GM06990 (cell line): ENCODE measurements at regions not wholly inside any gene's neighbourhood (a gene's known extent, or its start where the extent isn't known, plus 50 kb on each side); places are given as distances from the start of the nearest gene placed in this dataset.

ENCODE experiments used
- DNase-seq: peaks from one replicate; pipeline ENCODE4 v3.0.0-alpha.2; 2011; ENCODE audit not compliant: insufficient read length; ENCODE audit errors: extremely low read depth
- H3K27me3 ChIP-seq: replicated peaks from 2 replicates; pipeline ENCODE4 v1.6.0; 2011; ENCODE audit warnings: low read length; ENCODE audit not compliant: control insufficient read depth, insufficient read depth
- H3K36me3 ChIP-seq: 2 replicates; pipeline ENCODE4 v1.5.1; 2011; ENCODE audit warnings: low read length; ENCODE audit not compliant: control insufficient read depth, insufficient read depth
- H3K4me3 ChIP-seq: replicated peaks from 2 replicates; pipeline ENCODE4 v1.5.1; 2011; ENCODE audit warnings: low read depth, mild to moderate bottlenecking, control low read depth, low read length
- CTCF ChIP-seq: IDR thresholded peaks from 2 replicates; pipeline ENCODE4 v1.5.1; 2011; ENCODE audit warnings: low read length, control low read depth, mild to moderate bottlenecking, inconsistent platforms; ENCODE audit not compliant: insufficient read depth, poor library complexity, severe bottlenecking

DNA sequence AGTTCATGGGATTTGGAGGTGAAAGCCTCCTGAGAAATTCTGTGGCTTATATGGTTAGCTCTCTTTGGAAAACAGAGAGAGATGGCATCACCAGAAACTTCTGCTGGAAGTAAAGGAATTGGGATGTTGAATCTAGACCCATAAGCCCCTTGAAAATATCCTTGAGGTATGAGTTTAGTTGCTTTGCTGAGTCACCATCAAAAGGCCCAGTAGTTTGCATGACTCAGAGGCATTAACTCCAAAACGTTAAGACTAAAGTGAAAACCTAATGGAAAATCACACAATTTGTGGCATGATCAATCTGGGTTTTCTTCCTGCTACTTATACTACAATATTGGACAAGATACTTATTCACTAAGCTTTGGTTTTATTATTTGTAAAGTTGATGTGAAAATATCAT lies 349.2 kb upstream of the SALL1 start:
- no peak for TF ChIP-seq CTCF
- H3K27me3 ChIP-seq = no peaks in the 10 kb centered on the region

DNA sequence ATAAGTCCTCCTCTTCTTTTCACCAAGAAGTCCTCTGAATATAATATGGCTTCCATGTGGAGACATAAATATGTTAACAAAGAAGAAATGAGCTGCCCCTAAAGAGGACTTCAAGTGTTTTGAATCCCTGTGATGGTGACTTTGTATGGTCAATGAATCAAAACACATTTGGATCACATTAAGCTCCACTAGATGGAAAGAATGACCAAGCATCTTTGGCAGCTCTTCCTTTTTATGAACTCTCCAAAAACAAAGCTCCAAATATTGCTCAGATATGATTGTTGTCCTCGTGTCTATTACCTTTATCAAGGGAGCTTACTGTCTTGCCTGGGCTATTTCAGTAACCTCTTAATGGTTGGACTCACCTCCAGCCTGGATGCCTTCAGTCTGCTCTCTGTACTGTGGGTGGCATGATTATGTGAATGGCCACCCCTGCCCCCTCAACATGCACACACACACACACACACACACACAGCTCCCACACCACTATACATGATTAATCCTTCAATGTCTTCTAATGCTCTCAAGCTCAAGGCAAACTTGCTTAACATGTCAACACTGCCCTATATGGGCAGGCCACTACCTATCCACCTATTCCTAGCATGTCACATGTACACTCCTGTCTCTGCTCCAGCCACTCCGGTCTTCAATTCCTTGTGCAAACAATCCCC lies 346.6 kb upstream of the SALL1 start:
- Histone ChIP-seq H3K27me3 (no peaks in the 10 kb centered on the region), H3K36me3 (no peaks in the 10 kb centered on the region), H3K4me3 (no peak overlapping the region)
- DNase-seq = no peak
- no peak for TF ChIP-seq CTCF

More for the DNA sequence above, 349.2 kb upstream of the SALL1 start:
- Histone ChIP-seq H3K36me3 (no peaks in the 10 kb centered on the region), H3K4me3 (no peak overlapping the region)
- no peak for DNase-seq

DNA sequence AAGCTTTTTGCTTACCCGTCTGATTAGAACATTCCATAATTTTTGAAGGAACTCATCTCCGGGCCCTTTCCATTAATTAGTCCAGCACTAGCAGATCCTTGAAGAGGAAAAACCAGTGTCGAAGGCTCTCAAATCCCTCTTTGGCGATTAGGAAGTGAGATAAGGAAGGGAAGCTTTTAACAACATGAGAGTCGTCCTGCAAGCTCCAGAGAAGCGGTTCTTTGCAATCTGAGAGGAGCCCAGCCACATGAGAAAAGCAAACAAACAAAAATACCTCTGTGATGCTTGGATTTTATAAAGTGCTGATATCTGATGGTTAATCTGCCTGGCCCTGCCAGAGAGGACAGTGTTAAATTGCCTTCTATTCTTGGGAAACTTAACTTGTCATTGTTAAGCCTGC lies 339.8 kb upstream of the SALL1 start:
- Histone ChIP-seq H3K36me3 (no peaks in the 10 kb centered on the region), H3K27me3 (no peaks in the 10 kb centered on the region), H3K4me3 (no peak overlapping the region)
- no peak for DNase-seq
- TF ChIP-seq CTCF = no peak

- H3K4me3 ChIP-seq = no peak overlapping the region
- H3K27me3 ChIP-seq = no peaks in the 10 kb centered on the region
- no peak for DNase-seq
- no peaks in the 10 kb centered on the region for H3K36me3 ChIP-seq
- no peak for TF ChIP-seq CTCF
These were observed 336.8 kb upstream of the SALL1 start for GRCh38 chr16:51487880-51488279.

DNA sequence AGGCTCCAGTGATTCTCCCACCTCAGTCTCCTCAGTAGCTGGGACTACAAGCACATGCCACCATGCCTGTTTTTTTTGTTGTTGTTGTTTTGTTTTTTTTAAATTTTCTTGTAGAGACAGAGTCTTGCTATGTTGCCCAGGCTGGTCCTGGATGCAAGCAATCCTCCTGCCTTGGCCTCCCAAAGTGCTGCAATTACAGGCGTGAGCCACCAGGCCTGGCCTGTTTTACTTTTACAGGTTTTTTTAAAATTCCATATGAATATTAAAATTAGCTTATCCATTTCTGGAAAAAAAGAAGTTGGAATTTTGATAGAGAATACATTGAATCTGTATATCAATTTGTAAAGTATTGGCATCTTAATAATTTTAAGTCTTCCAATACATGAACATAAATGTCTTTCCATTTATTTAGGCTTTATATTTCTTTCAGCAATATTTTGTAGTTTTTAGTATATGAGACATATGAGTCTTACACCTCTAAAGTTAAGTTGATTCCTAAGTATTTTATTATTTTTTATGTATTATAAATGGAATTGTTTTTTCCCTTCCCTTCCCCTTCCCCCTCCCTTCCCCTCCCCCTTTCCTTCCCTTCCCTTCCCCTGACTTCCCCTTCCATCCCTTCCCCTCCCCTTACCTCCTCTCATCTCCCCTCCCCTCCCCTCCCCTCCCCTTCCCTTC lies 323.5 kb upstream of the SALL1 start:
- no peak for DNase-seq
- no peak for TF ChIP-seq CTCF
- H3K4me3 ChIP-seq = no peak overlapping the region
- no peaks in the 10 kb centered on the region for H3K27me3 ChIP-seq
- no peaks in the 10 kb centered on the region for H3K36me3 ChIP-seq
